Memory B cell (primary cell): ENCODE measurements at regions not wholly inside any gene's neighbourhood (a gene's known extent, or its start where the extent isn't known, plus 50 kb on each side); places are given as distances from the start of the nearest gene placed in this dataset.

Experiments used
- ATAC-seq: fragments of 150-1000 bp; cut with Tn5 transposase; 2 replicates; pipeline ENCODE4 v1.10.0; 2021; ENCODE audit warnings: low read depth, mild to moderate bottlenecking, moderate library complexity
- DNase-seq, 2 donors: peaks; one replicate each; pipeline ENCODE4 v3.0.0; 2022; ENCODE audit warnings: low spot score in 2 of 2
- H3K27ac Mint-ChIP-seq: one replicate; pipeline ENCODE4 v1.8.0; 2022; ENCODE audit warnings: mild to moderate bottlenecking, moderate library complexity, mixed read lengths
- H3K27me3 Mint-ChIP-seq: one replicate; pipeline ENCODE4 v1.8.0; 2022; ENCODE audit warnings: mixed read lengths
- H3K36me3 Mint-ChIP-seq: one replicate; pipeline ENCODE4 v1.8.0; 2022; ENCODE audit warnings: mild to moderate bottlenecking, mixed read lengths
- H3K4me1 Mint-ChIP-seq: one replicate; pipeline ENCODE4 v1.8.0; 2022; ENCODE audit warnings: mixed read lengths
- H3K4me3 Mint-ChIP-seq: one replicate; pipeline ENCODE4 v1.8.0; 2022; ENCODE audit warnings: mild to moderate bottlenecking, moderate library complexity, mixed read lengths
- H3K9me3 Mint-ChIP-seq: one replicate; pipeline ENCODE4 v1.8.0; 2022; ENCODE audit warnings: mixed read lengths

DNA sequence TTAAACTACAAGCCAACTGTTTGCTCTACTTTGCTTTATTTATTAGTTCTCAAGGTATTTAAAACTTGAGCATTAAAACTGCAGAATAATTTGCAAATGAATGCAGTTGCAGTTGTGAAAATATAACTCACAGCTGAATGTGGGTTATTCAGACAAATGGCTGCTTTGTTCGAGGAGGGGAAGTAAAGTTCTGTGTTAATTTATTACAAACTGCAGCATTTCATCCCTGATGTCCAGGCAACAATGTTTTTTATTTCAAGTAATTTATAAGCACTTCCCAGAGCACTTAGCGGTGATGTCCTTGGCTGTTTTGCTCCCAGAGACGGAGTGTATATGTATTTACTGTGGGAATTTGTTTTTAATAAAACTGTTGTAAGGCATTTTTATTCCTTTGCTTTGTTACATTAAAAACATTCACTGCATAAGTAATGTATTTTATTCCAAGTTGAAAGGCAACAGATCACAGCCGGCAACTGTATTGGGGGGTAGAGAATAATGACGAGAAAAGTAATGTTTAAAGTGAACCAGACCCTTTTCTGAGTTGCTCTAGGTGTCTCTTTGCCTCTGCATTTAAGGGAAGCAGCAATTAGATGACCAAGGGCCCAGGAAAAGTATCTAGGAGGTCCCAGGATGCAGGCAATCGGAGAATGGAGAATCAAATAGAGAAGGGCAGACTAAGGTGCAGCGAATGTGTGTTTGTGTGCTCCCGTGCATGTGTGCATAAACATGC, 291.2 kb upstream of the SALL1 start:
- H3K9me3 Mint-ChIP-seq = peaks cover 4% of the 10 kb centered on the region
- no peak overlapping the region for H3K4me3 Mint-ChIP-seq
- H3K27me3 Mint-ChIP-seq = peaks cover 3% of the 10 kb centered on the region
- ATAC-seq (no peak), DNase-seq (no peak)
- no peaks in the 10 kb centered on the region for H3K36me3 Mint-ChIP-seq
- no peak overlapping the region for H3K27ac Mint-ChIP-seq
- no peaks in the 10 kb centered on the region for H3K4me1 Mint-ChIP-seq

- DNase-seq = no peak
- no peak overlapping the region for H3K4me3 Mint-ChIP-seq
- H3K27me3 Mint-ChIP-seq = peaks cover 3% of the 10 kb centered on the region
- H3K4me1 Mint-ChIP-seq = no peaks in the 10 kb centered on the region
- H3K36me3 Mint-ChIP-seq = no peaks in the 10 kb centered on the region
- no peak for ATAC-seq
- H3K9me3 Mint-ChIP-seq = peaks cover 1% of the 10 kb centered on the region
- H3K27ac Mint-ChIP-seq = no peak overlapping the region
Observed at GRCh38 chr16:51440131-51440889, 289.2 kb upstream of the SALL1 start.

DNA sequence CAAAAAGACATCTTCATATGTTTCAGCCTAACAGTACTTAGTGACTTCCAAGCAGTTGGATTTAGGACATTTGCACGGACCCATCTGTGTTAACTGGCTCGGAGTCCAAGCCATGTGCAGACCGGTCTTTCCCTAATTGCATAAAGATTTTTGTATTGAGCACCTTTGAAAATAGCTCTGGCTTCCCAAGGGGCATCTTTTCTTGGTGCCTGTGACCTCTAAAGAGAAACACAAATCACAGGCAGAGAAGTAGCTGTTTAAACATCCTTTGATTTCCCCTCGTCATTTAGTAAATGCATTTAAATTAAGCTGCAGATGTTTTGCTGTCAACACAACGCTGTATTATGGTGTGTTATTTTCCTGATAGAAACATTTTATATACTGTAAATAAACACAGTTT, 288.2 kb upstream of the SALL1 start:
- no peak for ATAC-seq
- H3K4me1 Mint-ChIP-seq = no peaks in the 10 kb centered on the region
- no peaks in the 10 kb centered on the region for H3K36me3 Mint-ChIP-seq
- H3K27me3 Mint-ChIP-seq = peaks cover 3% of the 10 kb centered on the region
- H3K27ac Mint-ChIP-seq = no peak overlapping the region
- DNase-seq = no peak
- peaks cover 1% of the 10 kb centered on the region for H3K9me3 Mint-ChIP-seq
- no peak overlapping the region for H3K4me3 Mint-ChIP-seq

- Mint-ChIP-seq H3K4me1 (no peaks in the 10 kb centered on the region), H3K27me3 (peaks cover 3% of the 10 kb centered on the region), H3K27ac (no peak overlapping the region), H3K36me3 (no peaks in the 10 kb centered on the region), H3K4me3 (no peak overlapping the region), H3K9me3 (peaks cover 1% of the 10 kb centered on the region)
- DNase-seq = no peak
- ATAC-seq = no peak
Observed at GRCh38 chr16:51436742-51437141, 285.7 kb upstream of the SALL1 start.

- no peak overlapping the region for H3K27ac Mint-ChIP-seq
- no peaks in the 10 kb centered on the region for H3K36me3 Mint-ChIP-seq
- no peak for DNase-seq
- no peak overlapping the region for H3K4me3 Mint-ChIP-seq
- H3K4me1 Mint-ChIP-seq = no peaks in the 10 kb centered on the region
- H3K27me3 Mint-ChIP-seq = peaks cover 2% of the 10 kb centered on the region
- ATAC-seq = no peak
- peaks cover 3% of the 10 kb centered on the region for H3K9me3 Mint-ChIP-seq
Observed at GRCh38 chr16:51434567-51435198, 283.6 kb upstream of the SALL1 start.

DNA sequence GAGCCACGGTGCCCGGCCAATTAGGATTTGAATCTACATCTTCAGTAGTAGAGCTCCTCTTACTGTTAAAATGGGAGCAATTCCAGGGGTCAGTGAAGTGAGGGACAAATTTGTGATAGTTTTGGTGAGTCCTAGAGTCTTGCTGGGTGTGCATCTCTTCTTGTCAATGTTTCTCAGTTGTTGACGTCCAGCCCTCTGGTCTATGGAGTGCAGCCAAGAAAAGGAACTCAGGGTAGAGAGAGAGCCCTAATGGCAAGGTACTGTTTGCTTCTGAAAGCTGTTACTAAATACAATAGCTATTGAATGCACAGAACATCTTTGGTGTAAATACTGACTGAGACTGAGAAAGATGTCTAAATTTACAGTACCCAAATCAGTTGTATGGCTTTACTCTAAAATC, 282.5 kb upstream of the SALL1 start:
- no peak for ATAC-seq
- no peaks in the 10 kb centered on the region for H3K36me3 Mint-ChIP-seq
- H3K27ac Mint-ChIP-seq = no peak overlapping the region
- no peaks in the 10 kb centered on the region for H3K4me1 Mint-ChIP-seq
- H3K4me3 Mint-ChIP-seq = no peak overlapping the region
- peaks cover 4% of the 10 kb centered on the region for H3K9me3 Mint-ChIP-seq
- H3K27me3 Mint-ChIP-seq = no peaks in the 10 kb centered on the region
- DNase-seq = no peak

- peaks cover 6% of the 10 kb centered on the region for H3K9me3 Mint-ChIP-seq
- no peaks in the 10 kb centered on the region for H3K4me1 Mint-ChIP-seq
- no peak overlapping the region for H3K4me3 Mint-ChIP-seq
- no peaks in the 10 kb centered on the region for H3K27me3 Mint-ChIP-seq
- H3K27ac Mint-ChIP-seq = no peak overlapping the region
- ATAC-seq (no peak), DNase-seq (no peak)
- H3K36me3 Mint-ChIP-seq = no peaks in the 10 kb centered on the region
Observed at GRCh38 chr16:51431517-51432241, 280.6 kb upstream of the SALL1 start.

- no peaks in the 10 kb centered on the region for H3K4me1 Mint-ChIP-seq
- ATAC-seq (no peak), DNase-seq (no peak)
- H3K27ac Mint-ChIP-seq = no peak overlapping the region
- no peaks in the 10 kb centered on the region for H3K36me3 Mint-ChIP-seq
- no peaks in the 10 kb centered on the region for H3K27me3 Mint-ChIP-seq
- peaks cover 6% of the 10 kb centered on the region for H3K9me3 Mint-ChIP-seq
- H3K4me3 Mint-ChIP-seq = no peak overlapping the region
Observed at GRCh38 chr16:51430716-51431369, 279.8 kb upstream of the SALL1 start.

GRCh38 chr16:51429041-51429440, 278.0 kb upstream of the SALL1 start:
- Mint-ChIP-seq H3K4me1 (no peaks in the 10 kb centered on the region), H3K36me3 (no peaks in the 10 kb centered on the region), H3K9me3 (peaks cover 7% of the 10 kb centered on the region), H3K27ac (no peak overlapping the region), H3K27me3 (no peaks in the 10 kb centered on the region), H3K4me3 (no peak overlapping the region)
- ATAC-seq (no peak), DNase-seq (no peak)

GRCh38 chr16:51427085-51427484, 276.0 kb upstream of the SALL1 start:
- ATAC-seq (no peak), DNase-seq (no peak)
- Mint-ChIP-seq H3K4me3 (no peak overlapping the region), H3K9me3 (peaks cover 12% of the 10 kb centered on the region), H3K27me3 (no peaks in the 10 kb centered on the region), H3K4me1 (no peaks in the 10 kb centered on the region), H3K27ac (no peak overlapping the region), H3K36me3 (no peaks in the 10 kb centered on the region)

- H3K36me3 Mint-ChIP-seq = no peaks in the 10 kb centered on the region
- no peak for ATAC-seq
- H3K4me1 Mint-ChIP-seq = no peaks in the 10 kb centered on the region
- DNase-seq = no peak
- peaks cover 10% of the 10 kb centered on the region for H3K9me3 Mint-ChIP-seq
- H3K27ac Mint-ChIP-seq = no peak overlapping the region
- H3K27me3 Mint-ChIP-seq = no peaks in the 10 kb centered on the region
- no peak overlapping the region for H3K4me3 Mint-ChIP-seq
Observed at GRCh38 chr16:51426276-51426675, 275.2 kb upstream of the SALL1 start.

DNA sequence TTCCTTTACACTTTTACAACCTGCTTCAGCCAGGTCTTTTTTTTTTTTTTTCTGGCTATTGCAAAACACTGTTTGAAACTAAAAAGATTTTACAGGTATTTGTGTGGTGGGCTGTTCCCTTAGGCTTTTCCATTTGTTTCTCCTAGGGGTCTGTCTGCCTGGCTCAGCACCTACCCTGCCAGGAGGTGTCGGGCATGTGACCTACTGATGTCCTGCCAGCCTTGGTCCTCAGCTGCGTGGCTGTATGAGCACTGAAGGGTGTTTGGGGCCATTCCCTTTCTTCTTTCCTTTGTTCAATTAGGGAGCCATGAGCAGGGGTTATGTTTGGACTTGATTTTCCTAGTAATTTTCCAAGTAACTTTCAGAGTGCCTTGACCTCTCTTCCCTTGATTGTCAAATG, 269.2 kb upstream of the SALL1 start:
- ATAC-seq (no peak), DNase-seq (no peak)
- H3K9me3 Mint-ChIP-seq = peaks cover 4% of the 10 kb centered on the region
- H3K4me3 Mint-ChIP-seq = no peak overlapping the region
- no peak overlapping the region for H3K27ac Mint-ChIP-seq
- no peaks in the 10 kb centered on the region for H3K36me3 Mint-ChIP-seq
- no peaks in the 10 kb centered on the region for H3K4me1 Mint-ChIP-seq
- no peaks in the 10 kb centered on the region for H3K27me3 Mint-ChIP-seq

GRCh38 chr16:51419768-51420167, 268.7 kb upstream of the SALL1 start:
- H3K4me1 Mint-ChIP-seq = no peaks in the 10 kb centered on the region
- no peaks in the 10 kb centered on the region for H3K36me3 Mint-ChIP-seq
- no peak for DNase-seq
- no peak overlapping the region for H3K4me3 Mint-ChIP-seq
- H3K27me3 Mint-ChIP-seq = no peaks in the 10 kb centered on the region
- H3K27ac Mint-ChIP-seq = no peak overlapping the region
- ATAC-seq = no peak
- H3K9me3 Mint-ChIP-seq = peaks cover 4% of the 10 kb centered on the region

DNA sequence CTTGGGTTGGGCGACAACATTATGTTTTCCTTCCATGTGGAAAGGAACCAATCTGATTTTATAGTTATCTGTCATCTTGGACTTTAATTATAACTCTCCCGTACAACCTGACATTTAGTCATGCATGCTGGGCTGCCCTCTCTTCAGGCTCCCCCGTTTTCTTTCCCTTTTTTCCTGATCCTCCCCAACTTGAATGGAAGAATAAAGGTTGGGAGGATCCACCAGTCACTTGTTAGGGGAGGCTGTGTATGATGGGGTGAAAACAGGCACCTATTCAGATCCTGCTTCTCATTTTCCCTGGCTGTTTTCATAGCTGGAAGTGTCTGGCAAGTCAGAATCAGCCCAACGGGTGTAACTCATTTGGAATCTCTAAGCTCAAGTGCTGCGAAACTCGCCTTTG, 267.2 kb upstream of the SALL1 start:
- no peak overlapping the region for H3K27ac Mint-ChIP-seq
- H3K4me3 Mint-ChIP-seq = no peak overlapping the region
- DNase-seq (no peak), ATAC-seq (no peak)
- H3K36me3 Mint-ChIP-seq = no peaks in the 10 kb centered on the region
- H3K27me3 Mint-ChIP-seq = no peaks in the 10 kb centered on the region
- no peaks in the 10 kb centered on the region for H3K4me1 Mint-ChIP-seq
- H3K9me3 Mint-ChIP-seq = peaks cover 4% of the 10 kb centered on the region
